ENCODE measurements at regions not wholly inside any gene's neighbourhood (a gene's known extent, or its start where the extent isn't known, plus 50 kb on each side); places are given as distances from the start of the nearest gene placed in this dataset.
"Not testable (repeated sequence)": the region's sequence is repeated elsewhere in the genome, so short reads cannot be mapped to it uniquely, and the experiment has no call there.

GRCh38 chr2:137873536-137874244, 90.6 kb upstream of the HNMT start:
- Mint-ChIP-seq H3K27me3 (peaks cover 12% of the 10 kb centered on the region), H3K27ac (no peak overlapping the region), H3K36me3 (no peaks in the 10 kb centered on the region), H3K9me3 (ENCODE audit: low read depth) (no peaks in the 10 kb centered on the region), H3K4me3 (no peak overlapping the region), H3K4me1 (no peaks in the 10 kb centered on the region)
- CTCF ChIA-PET = no interaction called here
- DNase-seq = no peak
- no peak for ATAC-seq

DNA sequence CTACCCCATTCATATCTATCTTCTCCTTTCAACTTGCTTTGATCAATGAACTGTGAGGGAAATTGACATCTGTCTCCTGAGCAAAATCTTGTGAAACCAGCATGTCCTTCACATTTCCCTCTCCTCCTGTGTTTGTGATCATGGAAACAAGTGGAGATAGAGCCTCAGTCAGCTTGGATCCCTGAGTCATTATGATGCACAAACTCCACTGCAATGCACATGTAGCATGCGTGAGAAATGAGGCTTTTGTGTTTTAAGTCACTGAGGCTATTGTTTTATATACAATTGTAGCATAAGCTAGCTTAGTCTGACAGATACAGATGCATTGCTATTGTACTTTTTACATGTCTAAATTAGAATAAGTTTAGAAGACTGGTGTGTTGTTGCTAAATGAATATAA, 85.2 kb upstream of the HNMT start:
- no peaks in the 10 kb centered on the region for H3K36me3 Mint-ChIP-seq
- no peak overlapping the region for H3K27ac Mint-ChIP-seq
- DNase-seq (no peak), ATAC-seq (no peak)
- CTCF ChIA-PET = no interaction called here
- H3K27me3 Mint-ChIP-seq = peaks cover 4% of the 10 kb centered on the region
- no peaks in the 10 kb centered on the region for H3K4me1 Mint-ChIP-seq
- no peak overlapping the region for H3K4me3 Mint-ChIP-seq
- no peaks in the 10 kb centered on the region for H3K9me3 Mint-ChIP-seq (ENCODE audit: low read depth)

- H3K36me3 Mint-ChIP-seq = no peaks in the 10 kb centered on the region
- ATAC-seq (no peak), DNase-seq (no peak)
- no peaks in the 10 kb centered on the region for H3K4me1 Mint-ChIP-seq
- no peaks in the 10 kb centered on the region for H3K9me3 Mint-ChIP-seq (ENCODE audit: low read depth)
- H3K4me3 Mint-ChIP-seq = no peak overlapping the region
- peaks cover 2% of the 10 kb centered on the region for H3K27me3 Mint-ChIP-seq
- CTCF ChIA-PET = no interaction called here
- H3K27ac Mint-ChIP-seq = no peak overlapping the region
Measured at GRCh38 chr2:137881711-137882110, 82.6 kb upstream of the HNMT start.

GRCh38 chr2:137886083-137886831, 78.0 kb upstream of the HNMT start:
- Mint-ChIP-seq H3K27ac (no peak overlapping the region), H3K9me3 (ENCODE audit: low read depth) (no peaks in the 10 kb centered on the region), H3K4me3 (no peak overlapping the region), H3K4me1 (no peaks in the 10 kb centered on the region), H3K36me3 (no peaks in the 10 kb centered on the region), H3K27me3 (peaks cover 2% of the 10 kb centered on the region)
- DNase-seq (no peak), ATAC-seq (no peak)
- CTCF ChIA-PET = no interaction called here

GRCh38 chr2:137888845-137889244, 75.4 kb upstream of the HNMT start:
- Mint-ChIP-seq H3K9me3 (ENCODE audit: low read depth) (no peaks in the 10 kb centered on the region), H3K27me3 (peaks cover 2% of the 10 kb centered on the region), H3K4me3 (no peak overlapping the region), H3K27ac (no peak overlapping the region), H3K36me3 (no peaks in the 10 kb centered on the region), H3K4me1 (no peaks in the 10 kb centered on the region)
- no peak for DNase-seq
- ATAC-seq = no peak
- CTCF ChIA-PET = interaction anchor here (0.6 kb wide), 1 partner anchor 572 kb away, joined by 4 read pairs; no protein-coding TSS in a partner anchor

DNA sequence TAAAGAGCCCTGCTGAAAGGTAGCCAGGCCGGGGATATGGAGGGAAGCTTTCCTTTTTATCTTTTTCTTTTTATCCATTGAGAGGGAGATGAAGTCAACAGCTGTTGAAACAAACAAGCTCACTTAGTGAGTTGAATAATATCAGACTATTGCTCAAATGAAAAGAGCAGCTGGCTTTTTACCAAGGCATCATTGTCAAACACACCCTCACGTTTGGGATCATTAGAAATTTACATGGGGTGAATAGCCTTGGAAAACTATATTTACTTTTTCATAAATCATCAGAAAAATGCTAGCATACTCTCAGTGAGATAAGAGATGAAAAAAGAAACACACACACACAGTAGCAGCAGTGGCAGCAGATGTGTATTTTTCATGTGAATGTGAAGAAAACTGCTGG, 71.5 kb upstream of the HNMT start:
- no peaks in the 10 kb centered on the region for H3K36me3 Mint-ChIP-seq
- CTCF ChIA-PET = no interaction called here
- no peaks in the 10 kb centered on the region for H3K27me3 Mint-ChIP-seq
- no peaks in the 10 kb centered on the region for H3K9me3 Mint-ChIP-seq (ENCODE audit: low read depth)
- H3K4me1 Mint-ChIP-seq = no peaks in the 10 kb centered on the region
- no peak overlapping the region for H3K27ac Mint-ChIP-seq
- no peak for ATAC-seq
- no peak overlapping the region for H3K4me3 Mint-ChIP-seq
- no peak for DNase-seq

- DNase-seq (no peak), ATAC-seq (no peak)
- Mint-ChIP-seq H3K27me3 (no peaks in the 10 kb centered on the region), H3K9me3 (ENCODE audit: low read depth) (no peaks in the 10 kb centered on the region), H3K4me1 (no peaks in the 10 kb centered on the region), H3K4me3 (no peak overlapping the region), H3K27ac (no peak overlapping the region), H3K36me3 (no peaks in the 10 kb centered on the region)
- CTCF ChIA-PET = no interaction called here
Measured at GRCh38 chr2:137893145-137893544, 71.1 kb upstream of the HNMT start.

DNA sequence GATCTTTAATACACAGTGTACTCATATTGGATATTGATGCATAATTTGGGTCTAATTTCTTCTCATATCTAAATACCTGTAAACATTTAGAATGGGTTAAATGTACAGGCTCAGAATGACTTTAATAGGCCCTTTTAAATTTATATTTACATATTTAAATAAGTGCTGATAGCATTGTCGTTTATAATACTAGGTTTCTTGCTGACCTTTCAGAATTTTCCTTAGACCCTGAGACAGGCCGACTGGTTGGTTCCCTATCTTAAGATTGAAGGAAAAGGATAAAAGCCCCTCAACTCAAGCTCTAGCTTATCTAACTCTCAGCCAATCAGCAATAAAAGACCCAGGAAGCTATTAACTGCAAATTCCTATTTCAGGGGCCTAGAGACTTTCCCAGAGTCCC, 67.8 kb upstream of the HNMT start:
- Mint-ChIP-seq H3K4me1 (no peaks in the 10 kb centered on the region), H3K27me3 (peaks cover 2% of the 10 kb centered on the region), H3K36me3 (no peaks in the 10 kb centered on the region), H3K9me3 (ENCODE audit: low read depth) (no peaks in the 10 kb centered on the region), H3K4me3 (no peak overlapping the region), H3K27ac (no peak overlapping the region)
- DNase-seq (no peak), ATAC-seq (no peak)
- CTCF ChIA-PET = no interaction called here

GRCh38 chr2:137897082-137897481, 67.2 kb upstream of the HNMT start:
- Mint-ChIP-seq H3K9me3 (ENCODE audit: low read depth) (no peaks in the 10 kb centered on the region), H3K4me3 (no peak overlapping the region), H3K27ac (no peak overlapping the region), H3K27me3 (peaks cover 2% of the 10 kb centered on the region), H3K36me3 (no peaks in the 10 kb centered on the region), H3K4me1 (no peaks in the 10 kb centered on the region)
- CTCF ChIA-PET = no interaction called here
- no peak for DNase-seq
- no peak for ATAC-seq

DNA sequence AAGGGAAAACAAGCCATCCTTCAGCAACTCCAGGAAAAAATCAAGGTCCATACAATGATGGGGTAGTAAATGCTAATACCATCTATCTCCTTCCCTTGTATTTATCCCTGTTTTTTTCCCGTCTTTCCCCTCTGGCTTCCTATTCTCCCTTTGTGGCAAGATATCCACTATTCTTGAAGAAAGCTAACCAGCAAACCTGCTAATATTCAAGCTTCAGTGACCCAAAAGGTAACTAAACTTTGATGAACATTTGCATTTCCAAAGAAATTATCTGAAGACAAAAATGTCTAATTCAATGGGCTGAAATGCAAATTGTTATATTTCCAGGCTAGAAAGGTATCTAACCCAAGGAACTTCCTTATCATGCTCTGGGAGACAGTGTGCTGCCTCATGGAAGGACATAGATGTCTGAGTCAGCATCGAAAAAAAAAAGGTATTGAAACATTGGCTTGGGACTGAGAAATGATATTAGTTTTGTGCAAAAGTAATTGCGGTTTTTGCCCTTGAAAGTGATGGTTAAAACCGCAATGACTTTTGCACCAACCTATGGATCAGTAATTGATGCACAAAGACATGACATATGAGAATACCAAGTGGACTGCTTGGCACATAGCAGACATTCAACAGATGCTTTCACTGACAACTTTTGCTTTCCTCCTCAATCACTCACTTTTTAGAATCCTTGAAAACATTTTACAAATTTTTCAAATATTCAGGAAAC, 63.7 kb upstream of the HNMT start:
- Mint-ChIP-seq H3K4me3 (no peak overlapping the region), H3K9me3 (ENCODE audit: low read depth) (no peaks in the 10 kb centered on the region), H3K27ac (no peak overlapping the region), H3K4me1 (no peaks in the 10 kb centered on the region), H3K27me3 (peaks cover 2% of the 10 kb centered on the region), H3K36me3 (no peaks in the 10 kb centered on the region)
- ATAC-seq = no peak
- CTCF ChIA-PET = no interaction called here
- no peak for DNase-seq

DNA sequence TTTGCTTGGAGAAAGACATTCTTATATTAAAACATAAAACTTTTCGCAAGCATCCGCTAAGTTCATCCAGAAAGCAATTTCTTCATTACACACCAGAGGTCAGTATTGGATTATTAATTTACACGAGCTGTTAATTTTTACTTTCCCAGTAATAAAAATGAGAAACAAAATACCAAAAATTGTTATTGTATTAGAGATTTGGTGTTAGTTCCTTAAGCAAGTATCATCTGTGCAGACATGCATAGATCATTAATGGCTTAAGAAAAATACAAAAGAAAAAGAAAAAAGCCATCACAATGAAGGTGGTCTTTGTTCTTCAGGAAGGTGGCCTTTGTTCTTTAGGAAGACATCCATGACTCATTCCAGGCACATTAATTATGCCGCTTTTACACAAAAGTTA, 53.6 kb upstream of the HNMT start:
- Mint-ChIP-seq H3K27ac (no peak overlapping the region), H3K27me3 (peaks cover 3% of the 10 kb centered on the region), H3K4me1 (no peaks in the 10 kb centered on the region), H3K4me3 (no peak overlapping the region), H3K36me3 (no peaks in the 10 kb centered on the region), H3K9me3 (ENCODE audit: low read depth) (no peaks in the 10 kb centered on the region)
- CTCF ChIA-PET = no interaction called here
- DNase-seq = no peak
- no peak for ATAC-seq

DNA sequence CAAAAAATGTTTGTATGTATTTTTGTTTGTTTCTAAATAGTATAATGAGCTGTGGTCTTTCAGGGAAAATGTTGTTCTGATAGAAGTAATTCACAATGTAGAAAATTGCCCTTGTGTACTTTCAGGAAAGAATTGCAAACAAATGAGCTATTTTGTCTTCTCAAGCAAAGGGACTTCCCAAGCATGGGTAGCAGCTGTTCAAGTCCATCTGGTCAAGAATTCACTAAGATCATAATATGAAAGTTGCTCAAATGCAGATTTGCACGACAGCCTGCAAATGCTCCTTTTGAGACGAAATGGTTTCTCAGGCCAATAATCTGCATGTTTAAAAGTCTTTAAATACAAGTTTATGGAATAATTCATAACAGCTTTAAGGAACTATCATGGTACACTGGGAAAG, 51.9 kb upstream of the HNMT start:
- Mint-ChIP-seq H3K36me3 (no peaks in the 10 kb centered on the region), H3K27ac (no peak overlapping the region), H3K4me3 (no peak overlapping the region), H3K27me3 (peaks cover 3% of the 10 kb centered on the region), H3K4me1 (no peaks in the 10 kb centered on the region), H3K9me3 (ENCODE audit: low read depth) (no peaks in the 10 kb centered on the region)
- DNase-seq (no peak), ATAC-seq (no peak)
- CTCF ChIA-PET = no interaction called here

GRCh38 chr2:137913169-137913568, 51.1 kb upstream of the HNMT start:
- Mint-ChIP-seq H3K27me3 (peaks cover 6% of the 10 kb centered on the region), H3K36me3 (no peaks in the 10 kb centered on the region), H3K4me1 (no peaks in the 10 kb centered on the region), H3K4me3 (no peak overlapping the region), H3K27ac (no peak overlapping the region), H3K9me3 (ENCODE audit: low read depth) (no peaks in the 10 kb centered on the region)
- no peak for ATAC-seq
- CTCF ChIA-PET = no interaction called here
- no peak for DNase-seq

GRCh38 chr2:137913648-137914047, 50.6 kb upstream of the HNMT start:
- H3K4me3 Mint-ChIP-seq; H3K4me1 Mint-ChIP-seq; H3K27ac Mint-ChIP-seq; CTCF ChIA-PET; ATAC-seq; DNase-seq; H3K36me3 Mint-ChIP-seq; H3K27me3 Mint-ChIP-seq; H3K9me3 Mint-ChIP-seq (ENCODE audit: low read depth): not testable (repeated sequence)
